HG03039 (cell line): ENCODE measurements at regions not wholly inside any gene's neighbourhood (a gene's known extent, or its start where the extent isn't known, plus 50 kb on each side); places are given as distances from the start of the nearest gene placed in this dataset.

Experiments used
- ATAC-seq: cut with Tn5 transposase; IDR thresholded peaks from one replicate; pipeline ENCODE4 v1.9.1; 2021; ENCODE audit warnings: mild to moderate bottlenecking, moderate library complexity; ENCODE audit not compliant: unreplicated experiment

DNA sequence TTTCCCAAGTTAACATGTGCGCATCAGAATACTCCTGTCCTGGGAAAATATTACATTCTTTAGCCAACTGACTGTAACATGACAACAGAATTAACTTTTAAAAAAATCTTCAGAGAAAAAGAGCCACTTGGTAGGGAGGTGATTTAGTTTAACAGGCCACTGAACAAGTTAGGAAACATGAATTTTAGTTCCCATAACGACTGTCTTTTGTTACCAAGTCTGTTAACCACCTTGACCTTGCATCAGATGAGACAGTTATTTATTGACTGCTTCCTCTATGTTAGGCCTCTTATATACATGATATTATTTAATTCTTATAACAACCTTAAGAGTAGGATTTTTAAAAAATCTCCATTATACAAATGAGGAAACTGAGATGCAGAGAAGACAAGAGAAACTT lies 268.6 kb downstream of the NDFIP2 start:
- ATAC-seq, result no peak

DNA sequence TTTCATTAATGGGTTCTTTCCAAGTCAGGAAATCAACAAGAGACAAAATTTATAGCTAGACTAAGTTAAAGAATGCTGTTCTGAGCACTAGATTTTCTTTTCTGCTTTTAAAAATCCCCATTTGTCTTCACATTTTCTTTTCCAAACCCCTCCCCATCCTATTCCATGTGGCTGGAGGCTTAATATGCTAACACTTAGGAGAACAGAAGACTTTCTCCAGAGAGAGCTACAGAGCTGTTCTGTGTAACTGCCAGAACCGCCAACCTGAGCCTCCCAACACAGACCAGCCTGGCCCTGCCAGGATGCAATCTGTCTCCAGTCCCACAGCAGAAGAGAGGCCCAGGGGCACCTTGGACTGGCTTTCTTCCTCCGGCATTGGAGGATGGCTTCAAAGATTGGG lies 264.1 kb downstream of the NDFIP2 start:
- no peak for ATAC-seq

DNA sequence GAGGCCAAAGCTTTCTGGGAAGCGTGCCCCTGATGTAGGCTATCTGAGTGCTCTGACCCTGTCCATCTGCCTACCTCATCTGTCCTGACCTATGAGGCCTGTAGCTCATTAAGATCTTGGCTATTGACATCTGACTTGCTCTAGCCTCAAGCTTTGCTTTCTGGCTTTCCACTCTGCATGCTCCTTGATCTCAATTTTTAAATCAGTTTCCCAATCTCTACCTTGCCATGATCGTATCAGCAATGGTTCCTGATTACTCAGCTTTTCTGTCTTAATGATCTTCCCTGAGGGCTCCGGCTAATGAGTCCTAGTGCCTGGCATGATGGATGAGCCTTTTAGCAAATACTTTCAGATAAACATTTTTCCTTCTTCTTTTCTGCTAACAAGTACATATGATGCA lies 262.0 kb downstream of the NDFIP2 start:
- ATAC-seq, result no peak

DNA sequence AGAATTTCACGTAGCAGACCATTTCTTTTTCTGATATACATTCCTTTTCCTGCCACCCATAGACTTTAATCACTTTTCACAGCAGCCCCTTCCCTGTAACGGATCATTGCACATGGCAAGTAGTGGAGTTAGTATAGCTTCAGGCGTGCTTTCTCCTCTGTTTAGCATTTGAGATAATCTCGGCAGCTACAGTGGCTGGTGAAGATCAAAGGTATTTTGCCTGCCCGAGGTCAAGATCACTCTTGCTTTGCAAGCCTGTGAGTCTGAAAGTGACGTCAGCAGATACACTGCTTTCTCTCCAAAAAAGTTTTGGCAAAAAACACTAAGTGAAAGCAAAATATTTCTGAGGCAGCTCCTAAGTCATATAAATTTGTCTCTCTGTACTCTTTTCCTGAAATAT lies 260.0 kb downstream of the NDFIP2 start:
- ATAC-seq, result no peak

DNA sequence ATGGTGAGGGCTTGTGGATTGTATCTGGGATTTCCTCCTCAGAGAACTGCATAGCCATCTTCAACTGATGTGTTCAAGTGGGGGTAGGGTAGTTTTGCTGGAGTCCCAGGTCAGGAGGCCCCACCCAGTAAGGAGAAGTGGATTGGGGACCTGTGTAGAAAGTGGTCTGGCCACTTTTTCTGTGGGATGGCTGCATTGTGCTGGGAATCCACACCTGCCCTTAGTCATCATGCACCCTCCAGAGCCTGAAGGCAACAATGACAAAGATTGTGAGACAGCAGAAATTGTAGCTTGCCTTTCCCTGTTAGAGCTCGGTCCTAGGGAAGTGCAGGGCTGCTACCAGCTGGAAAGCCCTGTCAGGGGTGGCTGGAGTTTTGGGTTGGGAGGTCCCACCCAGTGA lies 255.4 kb downstream of the NDFIP2 start:
- no peak for ATAC-seq

DNA sequence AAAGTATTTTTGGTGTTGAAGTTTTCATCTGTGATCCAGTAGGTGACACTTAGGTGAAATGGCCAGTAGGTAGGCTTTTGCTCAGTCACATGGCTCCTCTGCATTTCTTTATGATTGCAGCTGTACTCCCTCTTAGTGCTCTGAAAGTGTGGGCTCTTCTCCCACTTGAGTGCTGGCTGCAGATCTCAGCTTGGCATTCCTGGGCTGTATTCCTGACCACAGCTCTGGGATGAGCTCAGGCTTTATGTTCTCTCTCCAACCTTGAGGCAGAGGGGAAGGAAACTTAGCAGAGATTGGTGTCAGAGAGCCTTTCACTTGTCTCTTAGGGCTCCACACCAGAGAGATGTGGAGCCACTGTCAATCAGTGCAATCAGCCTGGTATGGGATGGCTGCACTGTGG lies 254.3 kb downstream of the NDFIP2 start:
- no peak for ATAC-seq

DNA sequence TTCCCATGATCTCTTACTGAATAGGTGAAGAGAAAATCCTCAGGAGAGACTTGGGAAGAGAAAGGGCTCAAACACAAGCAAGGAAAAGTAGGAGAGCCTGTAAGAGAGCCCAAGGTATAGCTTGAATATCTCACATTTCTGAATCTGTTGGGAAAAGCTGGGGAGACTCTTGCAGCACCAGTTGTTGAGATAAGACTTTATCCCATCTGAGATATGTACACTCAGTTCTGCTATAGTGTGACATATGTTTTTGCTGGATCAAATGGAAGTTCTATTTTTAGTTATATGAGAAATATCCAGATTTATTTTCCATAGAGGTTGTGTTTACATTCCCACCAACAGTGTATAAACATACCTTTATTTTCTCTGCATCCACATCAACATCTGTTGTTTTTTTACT lies 246.1 kb downstream of the NDFIP2 start:
- ATAC-seq, result no peak

DNA sequence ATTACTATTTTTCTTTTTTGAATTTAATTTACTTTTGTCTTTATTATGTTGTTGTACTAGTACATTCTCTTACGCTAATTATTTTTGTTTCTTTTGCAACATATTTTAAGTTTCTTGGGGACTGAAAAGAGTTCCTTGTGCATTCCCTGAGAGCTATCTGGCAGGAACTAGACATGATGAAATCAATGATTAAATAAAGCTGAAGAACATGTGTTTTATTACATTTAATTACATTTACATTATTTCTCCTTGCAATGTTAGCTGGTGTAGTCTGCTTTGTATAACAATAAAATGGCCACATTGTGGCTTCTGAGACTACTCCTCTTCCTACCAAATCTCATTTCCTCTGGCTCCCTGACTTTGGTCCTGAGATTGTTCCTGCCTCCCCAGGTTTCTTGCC lies 244.9 kb downstream of the NDFIP2 start:
- no peak for ATAC-seq

DNA sequence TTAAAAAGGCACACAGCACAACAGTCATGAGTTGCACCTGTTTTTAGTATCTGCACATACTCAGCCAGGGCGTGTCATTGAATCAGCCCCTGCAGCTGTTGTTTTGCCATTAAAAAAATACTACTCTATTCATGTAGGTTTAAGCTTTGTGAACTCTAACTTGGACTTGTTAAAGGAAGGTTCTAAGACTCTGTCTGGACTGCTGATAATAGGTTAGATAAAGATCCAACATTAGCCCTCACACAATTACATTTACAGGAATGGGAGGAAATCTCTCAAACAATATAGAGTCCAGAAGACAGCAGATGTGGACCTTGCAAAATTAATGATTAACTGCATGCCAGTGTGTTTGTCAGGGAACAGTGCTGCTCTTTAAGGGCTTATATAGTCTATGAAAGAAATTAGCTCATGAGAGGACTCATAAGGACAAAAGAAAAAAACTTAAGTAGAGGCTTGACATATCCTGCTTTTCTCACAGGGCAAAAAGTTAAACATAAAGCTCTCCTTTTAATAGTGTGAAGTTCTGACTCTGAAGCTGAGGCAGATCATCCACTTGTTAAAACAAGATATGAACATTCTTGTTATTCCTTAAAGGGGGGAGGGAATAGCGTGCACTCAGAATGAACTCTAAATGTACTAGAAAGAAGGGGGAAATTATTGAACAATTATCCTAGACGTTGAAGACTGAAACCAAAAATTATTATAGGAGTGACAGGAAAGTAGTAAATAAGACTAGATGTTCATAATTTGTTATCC lies 243.6 kb downstream of the NDFIP2 start:
- no peak for ATAC-seq

DNA sequence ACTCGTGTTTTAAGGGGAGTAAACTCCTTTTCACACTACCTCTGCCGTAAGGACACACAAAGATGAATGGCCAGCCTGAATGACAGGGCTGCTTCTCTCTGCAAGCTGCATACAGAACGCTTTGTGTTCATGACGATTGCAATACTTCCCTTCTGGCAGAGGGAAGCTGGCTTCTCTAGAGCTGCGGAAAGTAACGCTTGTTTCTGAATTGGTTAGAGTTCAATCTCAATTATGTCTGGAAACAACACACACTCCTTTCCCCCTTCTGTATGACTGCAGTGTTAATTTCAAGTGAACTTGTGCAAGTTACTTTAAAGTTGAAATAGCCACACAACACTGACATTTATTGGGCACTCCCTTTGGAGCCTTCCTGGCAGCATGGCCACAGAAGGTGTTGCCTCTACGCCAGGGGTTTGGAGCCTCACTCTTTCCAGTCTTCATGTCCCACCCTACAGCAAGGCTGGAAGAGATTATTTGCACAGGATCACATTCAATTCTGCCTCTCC lies 242.6 kb downstream of the NDFIP2 start:
- no peak for ATAC-seq

DNA sequence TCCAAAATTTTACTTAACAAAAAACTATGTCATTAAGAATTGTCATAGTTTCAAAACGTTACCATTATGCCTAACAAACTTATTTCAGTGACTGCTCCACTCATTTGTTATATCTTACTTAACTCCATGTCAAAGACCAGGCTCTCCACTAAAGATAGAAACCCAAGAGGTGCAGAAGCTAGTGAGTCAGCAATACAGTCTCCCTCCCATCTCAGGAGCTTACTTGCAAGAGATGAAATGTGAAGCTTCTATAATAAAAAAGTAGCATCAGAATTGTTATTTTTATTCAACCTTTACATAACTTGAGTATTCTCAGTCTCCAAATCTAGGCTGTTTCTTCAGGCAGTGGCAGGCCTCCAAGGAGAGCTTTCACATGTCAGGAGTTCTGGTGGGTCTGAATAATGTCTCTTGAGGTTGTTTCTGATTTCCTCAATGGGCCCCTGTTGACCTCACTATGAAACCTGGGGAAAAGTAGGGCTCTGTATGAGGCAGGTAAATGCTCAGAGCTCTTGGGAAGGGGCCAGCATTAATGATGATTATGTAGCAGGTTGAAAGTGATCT lies 242.0 kb downstream of the NDFIP2 start:
- ATAC-seq, result no peak

DNA sequence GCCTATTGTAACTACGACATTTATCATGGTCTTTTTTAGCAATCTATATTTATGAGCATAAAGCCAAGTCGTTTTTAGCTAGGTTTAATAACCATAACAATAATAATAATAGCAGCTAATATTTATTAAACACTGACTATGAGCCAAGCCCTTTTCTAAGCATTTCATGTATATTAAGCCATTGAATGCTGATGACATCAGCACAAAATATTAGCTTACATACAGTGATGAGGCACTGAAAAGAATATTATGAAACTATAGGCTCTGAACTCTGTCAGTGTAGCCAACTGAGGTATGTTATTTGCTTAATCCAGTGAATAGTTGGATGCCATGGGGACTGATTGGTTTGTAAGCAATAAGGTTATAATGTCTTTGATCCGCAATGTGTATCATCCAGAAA lies 235.2 kb downstream of the NDFIP2 start:
- ATAC-seq, result no peak

DNA sequence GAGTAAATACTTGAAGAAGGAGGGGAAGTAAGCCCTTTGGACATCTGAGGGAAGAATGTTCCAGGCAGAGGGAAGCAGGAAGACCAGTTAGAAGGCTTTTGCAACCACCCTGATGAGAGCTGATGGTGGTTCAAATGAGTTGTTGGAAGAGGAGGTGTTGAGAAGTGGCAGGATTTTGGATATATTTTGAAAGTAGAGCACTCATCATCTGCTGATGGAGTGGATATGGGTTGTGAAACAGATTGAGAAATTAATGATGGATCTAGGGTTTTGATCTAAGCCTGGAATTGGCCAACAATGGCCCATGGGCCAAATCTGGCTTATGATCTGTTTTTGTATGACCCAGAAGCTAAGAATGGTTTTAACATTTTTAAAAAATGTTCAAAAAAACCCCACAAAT lies 230.7 kb downstream of the NDFIP2 start:
- ATAC-seq, result no peak

DNA sequence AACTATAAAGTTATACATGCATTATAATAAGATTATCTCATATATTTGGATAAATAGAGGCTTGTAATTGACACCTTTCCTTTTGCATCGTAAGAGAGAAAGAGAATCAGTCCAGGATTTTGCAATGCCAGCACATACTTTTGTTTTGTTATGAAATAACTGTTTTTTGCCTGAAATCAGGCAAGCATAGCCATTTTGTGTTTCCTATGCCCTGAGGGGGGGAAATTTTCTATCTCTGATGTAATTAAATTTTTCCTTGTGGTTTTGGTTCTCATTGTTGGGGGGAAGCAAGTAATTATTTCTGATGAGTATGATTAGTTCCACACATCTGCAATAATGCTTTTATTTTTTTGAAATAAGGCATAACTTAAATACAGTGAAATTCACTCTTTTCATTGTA lies 229.4 kb downstream of the NDFIP2 start:
- no peak for ATAC-seq

DNA sequence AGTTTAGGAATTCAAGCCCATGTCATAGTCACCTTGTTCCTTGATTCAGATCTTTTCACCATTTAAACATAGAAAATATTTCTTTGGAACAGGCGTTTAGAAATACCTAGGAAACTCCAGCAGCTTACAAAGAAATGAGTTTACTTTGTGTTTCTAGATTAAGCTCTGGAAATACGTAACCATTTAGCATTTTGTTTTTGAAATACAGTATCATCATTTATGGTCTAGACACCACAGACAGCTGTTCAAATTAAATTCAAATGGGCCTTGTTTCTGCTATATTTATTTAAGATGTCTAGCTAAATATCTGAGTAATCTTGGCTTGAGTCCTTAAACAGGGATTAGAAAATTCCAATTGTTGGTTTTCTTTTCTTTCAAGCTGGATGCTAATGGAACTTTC lies 228.5 kb downstream of the NDFIP2 start:
- no peak for ATAC-seq

DNA sequence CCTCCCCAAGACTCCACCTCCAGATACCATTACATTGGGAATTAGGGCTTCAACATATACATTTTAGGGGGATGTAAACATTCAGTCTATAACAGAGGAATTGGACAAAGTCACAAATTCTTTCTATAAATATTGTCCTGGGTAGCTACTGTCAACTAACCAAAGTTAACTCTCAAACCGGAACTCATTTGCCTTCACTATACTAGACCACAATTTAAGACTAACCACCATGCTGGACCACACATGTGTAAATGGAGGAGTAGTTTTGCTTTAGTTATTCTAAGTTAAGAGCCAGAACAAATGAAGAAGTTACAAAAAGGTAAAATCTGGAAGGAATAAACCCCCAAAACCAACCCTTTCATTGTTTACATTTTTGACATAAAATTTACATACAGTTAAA lies 222.8 kb downstream of the NDFIP2 start:
- ATAC-seq, result no peak

DNA sequence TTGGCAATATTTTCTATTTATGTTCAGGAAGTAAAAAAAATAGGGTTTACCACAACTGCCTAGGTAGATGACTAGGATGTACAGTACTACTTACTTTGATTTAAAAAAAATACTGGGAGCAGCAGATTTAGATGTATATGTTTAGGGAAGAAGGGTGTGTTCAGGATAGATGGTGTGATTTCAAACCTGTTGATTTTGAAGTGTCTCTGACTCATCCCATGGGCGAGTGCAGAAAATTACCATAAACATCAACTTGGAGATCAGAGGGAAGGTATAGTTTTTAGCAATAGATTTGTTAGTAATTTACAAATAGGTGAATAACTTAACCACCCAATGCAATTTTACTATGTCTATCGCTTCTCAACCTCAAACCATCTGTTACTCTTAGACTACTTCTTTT lies 214.8 kb downstream of the NDFIP2 start:
- ATAC-seq, result no peak

DNA sequence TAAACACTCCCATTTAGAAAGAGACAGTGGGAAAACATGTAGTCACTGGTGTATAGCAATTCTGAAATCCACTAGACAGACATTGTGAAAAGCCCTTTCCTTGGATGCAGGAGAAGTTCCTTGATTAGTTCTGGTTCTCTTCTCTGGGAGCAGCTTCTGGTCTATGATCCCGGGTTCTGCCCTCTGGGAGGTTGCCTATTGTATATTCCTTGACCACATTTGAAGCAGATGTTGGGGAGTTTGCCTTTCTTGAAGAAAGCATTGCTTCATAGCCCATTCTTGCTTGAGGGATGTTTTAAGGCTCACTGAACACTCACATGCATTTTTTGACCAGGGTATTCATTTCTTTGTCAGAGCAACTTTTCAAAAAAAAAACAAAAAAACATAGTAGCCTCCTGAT lies 211.9 kb downstream of the NDFIP2 start:
- no peak for ATAC-seq

DNA sequence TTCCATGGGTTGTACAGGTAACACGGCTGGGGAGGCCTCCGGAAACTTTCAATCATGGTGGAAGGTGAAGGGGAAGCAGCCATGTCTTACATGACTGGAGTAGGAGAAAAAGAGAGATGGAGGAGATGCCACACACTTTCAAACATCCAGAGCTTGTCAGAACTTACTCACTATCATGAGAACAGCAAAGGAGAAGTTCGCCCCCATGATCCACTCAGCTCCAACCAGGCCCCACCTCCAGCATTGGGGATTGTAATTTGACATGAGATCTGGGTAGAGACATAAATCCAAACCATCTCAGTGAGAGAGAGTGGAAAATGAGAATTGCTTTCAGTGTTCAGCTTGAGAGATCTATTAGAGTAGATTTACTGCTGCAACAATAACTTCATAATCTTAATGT lies 210.9 kb downstream of the NDFIP2 start:
- no peak for ATAC-seq

DNA sequence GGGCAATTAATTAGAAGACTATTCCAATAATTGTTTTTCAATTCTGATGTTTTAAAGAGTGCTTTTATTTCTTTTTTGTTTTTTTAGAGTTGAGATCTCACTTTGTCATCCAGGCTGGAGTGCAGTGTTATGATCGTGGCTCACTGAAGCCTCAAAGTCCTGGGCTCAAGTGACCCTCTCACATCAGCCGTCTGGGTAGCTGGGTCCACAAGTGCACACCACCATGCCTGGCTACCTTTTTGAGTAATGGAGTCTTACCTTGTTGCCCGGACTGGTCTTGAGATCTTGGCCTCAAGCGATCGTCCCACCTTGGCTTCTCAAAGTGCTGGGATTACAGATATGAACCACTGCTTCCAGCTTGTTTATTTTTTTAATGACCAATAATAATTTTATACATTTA lies 207.8 kb downstream of the NDFIP2 start:
- no peak for ATAC-seq

DNA sequence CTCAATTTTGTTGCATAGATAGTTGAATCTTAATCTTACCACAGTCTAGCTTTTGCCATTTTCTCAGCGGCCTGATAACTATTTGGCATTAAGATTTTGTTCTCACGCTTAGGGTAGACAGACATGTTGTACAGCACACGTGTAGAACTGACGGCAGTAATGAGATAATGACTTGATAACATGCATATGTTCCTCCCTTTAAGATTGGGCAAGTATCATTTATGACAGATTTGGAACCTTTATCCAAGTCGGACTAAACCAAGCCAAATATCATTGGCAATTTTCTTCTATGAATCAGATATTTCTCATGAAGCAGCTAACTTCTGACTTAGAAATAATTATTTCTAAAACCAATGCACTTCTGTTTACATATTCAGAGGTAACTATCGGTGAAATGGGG lies 205.5 kb downstream of the NDFIP2 start:
- ATAC-seq, result no peak

DNA sequence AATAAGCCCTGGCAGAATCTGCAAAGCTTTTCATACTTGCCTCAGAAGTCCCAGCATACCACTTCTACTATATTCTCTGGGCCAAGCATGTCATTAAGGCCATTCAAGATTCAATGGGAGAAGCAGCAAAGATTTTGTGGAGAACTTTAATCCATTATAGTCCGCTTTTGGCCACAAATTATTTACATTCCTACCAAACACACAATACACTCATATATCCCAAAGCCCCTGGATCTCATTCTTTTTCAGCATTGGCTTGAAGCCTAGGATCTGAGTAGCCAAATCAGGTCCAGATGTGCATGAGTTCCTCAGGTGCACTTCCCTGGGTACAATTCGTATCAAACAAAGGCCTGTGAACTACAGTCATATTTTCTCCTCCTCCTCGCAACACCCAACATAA lies 203.4 kb downstream of the NDFIP2 start:
- ATAC-seq, result no peak

DNA sequence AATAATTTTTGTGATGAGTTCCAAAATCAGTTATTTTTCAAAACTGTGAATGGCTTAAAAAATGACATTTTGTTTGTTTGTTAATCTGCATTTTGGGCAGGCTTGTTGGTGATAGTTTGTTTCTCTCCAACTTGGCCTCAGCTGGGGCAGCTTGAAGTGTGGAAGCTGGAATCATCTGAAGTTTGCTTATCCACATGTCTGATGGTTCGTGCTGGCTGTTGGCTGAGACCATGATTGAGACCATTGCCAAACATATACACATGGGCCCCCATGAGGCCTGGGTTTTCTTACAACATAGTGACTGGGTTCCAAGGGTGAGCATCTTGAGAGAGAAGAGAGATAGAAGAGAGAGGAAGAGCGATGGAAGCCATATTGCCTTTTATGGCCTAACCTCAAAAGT lies 201.2 kb downstream of the NDFIP2 start:
- no peak for ATAC-seq
